ENCODE measurements at regions not wholly inside any gene's neighbourhood (a gene's known extent, or its start where the extent isn't known, plus 50 kb on each side); places are given as distances from the start of the nearest gene placed in this dataset.

DNA sequence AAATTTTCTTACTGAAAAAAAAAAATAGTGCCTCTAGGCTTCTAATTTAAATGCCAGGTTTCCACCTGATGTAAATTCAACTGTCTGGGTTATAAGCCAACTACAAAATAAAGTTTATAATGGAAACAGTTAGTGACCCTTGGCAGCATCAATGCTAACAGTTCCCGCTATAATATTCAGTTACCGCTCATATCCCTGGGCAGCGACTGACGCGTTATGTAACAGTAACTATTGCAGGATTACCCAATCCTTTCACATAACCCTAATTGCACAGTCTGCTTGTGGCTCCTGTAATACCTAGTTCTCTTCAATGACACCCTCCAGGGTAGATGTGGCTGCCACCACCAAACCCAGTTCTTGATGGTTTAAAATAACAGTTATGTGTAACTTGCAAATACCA is 208.6 kb downstream of the MOXD1 start:
- Histone ChIP-seq H3K14ac (replicated peaks; ENCODE audit: low read depth, low read length) (no peak overlapping the region), H3K56ac (ENCODE audit: extremely low read depth, insufficient read depth, low read length) (no peak overlapping the region), H3K27me3 (ENCODE audit: control insufficient read depth, insufficient read depth, low read length) (no peaks in the 10 kb centered on the region), H3K4me1 (ENCODE audit: control insufficient read depth, insufficient read depth, low read length) (peaks cover 5% of the 10 kb centered on the region), H3K4me3 (ENCODE audit: insufficient read depth, low read depth, low read length) (no peak overlapping the region), H3K9me1 (ENCODE audit: insufficient read depth, low read length) (peaks cover 5% of the 10 kb centered on the region; the same call in 1 of the 2 replicates), H2BK15ac (ENCODE audit: low read depth, low read length) (0 out of 3 replicates have a peak overlapping the region, but pooled peaks have one; percentile 59), H3K79me1 (ENCODE audit: low read depth in 1 of 2, low read length in 2 of 2) (no peaks in the 10 kb centered on the region), H2BK20ac (ENCODE audit: low read depth, low read length) (no peak overlapping the region), H3K4ac (ENCODE audit: low read depth, low read length) (no peak overlapping the region), H3K9me3 (ENCODE audit: control insufficient read depth, insufficient read depth, low read length) (no peaks in the 10 kb centered on the region; the same call in 1 of the 2 replicates), H3K36me3 (ENCODE audit: control insufficient read depth, insufficient read depth, low read length) (no peaks in the 10 kb centered on the region), H3K27ac (ENCODE audit: insufficient read depth, low read length) (no peak overlapping the region), H2AK9ac (replicated peaks; ENCODE audit: low read depth, low read length, poor library complexity) (no peak overlapping the region), H4K8ac (ENCODE audit: low read depth in 2 of 2, low read length in 2 of 2) (no peak overlapping the region), H2AFZ (replicated peaks; ENCODE audit: low read length, poor library complexity) (no peak overlapping the region), H4K5ac (ENCODE audit: low read depth, low read length) (no peak overlapping the region), H3K4me2 (ENCODE audit: low read depth, low read length) (no peak overlapping the region), H4K91ac (ENCODE audit: insufficient read depth, low read depth, low read length) (no peak overlapping the region), H3K9ac (ENCODE audit: low read depth, low read length) (no peak overlapping the region), H2BK5ac (ENCODE audit: low read depth, low read length, poor library complexity, severe bottlenecking) (no peak overlapping the region), H4K20me1 (ENCODE audit: insufficient read depth, low read length) (no peaks in the 10 kb centered on the region), H3K18ac (ENCODE audit: low read depth, low read length) (no peak overlapping the region; the same call in 1 of the 2 replicates), H3K23ac (ENCODE audit: low read depth, low read length) (no peak overlapping the region), H2BK120ac (ENCODE audit: low read depth, low read length) (no peak overlapping the region), H2AK5ac (ENCODE audit: low read depth, low read length) (no peak overlapping the region)
- ChIA-PET POLR2A (ENCODE audit: unreplicated experiment) (no interaction called here), CTCF (interaction anchor here (1.3 kb wide), 1 partner anchor 262 kb away, joined by 3 read pairs; no protein-coding TSS in a partner anchor)
- ATAC-seq (ENCODE audit: low read depth) = no peak
- no TSS peak for BruUV-seq (replicated peaks)
- no peak for DNase-seq
- WGBS, 2 experiments (ENCODE audit: extremely low coverage in 2 of 2, insufficient read length in 1 of 2) = 100% methylated on average over 5 of the region's 5 CpGs; no CpG with 5 or more reads in 1 of the 2 experiments
- TF ChIP-seq, protein P1, sequence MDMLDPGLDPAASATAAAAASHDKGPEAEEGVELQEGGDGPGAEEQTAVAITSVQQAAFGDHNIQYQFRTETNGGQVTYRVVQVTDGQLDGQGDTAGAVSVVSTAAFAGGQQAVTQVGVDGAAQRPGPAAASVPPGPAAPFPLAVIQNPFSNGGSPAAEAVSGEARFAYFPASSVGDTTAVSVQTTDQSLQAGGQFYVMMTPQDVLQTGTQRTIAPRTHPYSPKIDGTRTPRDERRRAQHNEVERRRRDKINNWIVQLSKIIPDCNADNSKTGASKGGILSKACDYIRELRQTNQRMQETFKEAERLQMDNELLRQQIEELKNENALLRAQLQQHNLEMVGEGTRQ (IDR thresholded peaks at IDR 0.05; ENCODE audit: low read depth, low read length) = no peak
- no peak for TF ChIP-seq CTCF (conservative IDR thresholded peaks at IDR 0.05; ENCODE audit: low read depth, low read length)
- no peak for TF ChIP-seq SMC3 (IDR thresholded peaks at IDR 0.05; ENCODE audit: low read depth, low read length)
- TF ChIP-seq MAFK (IDR thresholded peaks at IDR 0.05; ENCODE audit: low read depth, low read length) = no peak
- no peak for TF ChIP-seq RAD21 (IDR thresholded peaks at IDR 0.05; ENCODE audit: low read length)
- TF ChIP-seq NFE2L2 (IDR thresholded peaks at IDR 0.05; ENCODE audit: low read depth, low read length) = no peak
- TF ChIP-seq MAZ (IDR thresholded peaks at IDR 0.05; ENCODE audit: borderline replicate concordance, low read depth, low read length) = no peak
- TF ChIP-seq BHLHE40 (IDR thresholded peaks at IDR 0.05; ENCODE audit: low read depth, low read length) = no peak
- TF ChIP-seq CHD1 (IDR thresholded peaks at IDR 0.05; ENCODE audit: low read depth, low read length) = no peak
- TF ChIP-seq ELK1 (IDR thresholded peaks at IDR 0.05; ENCODE audit: borderline replicate concordance, low read depth, low read length) = no peak
- no peak for TF ChIP-seq POLR2A (IDR thresholded peaks at IDR 0.05; ENCODE audit: low read depth, low read length)
- no peak for TF ChIP-seq CEBPB (IDR thresholded peaks at IDR 0.05; ENCODE audit: low read depth, low read length)
- TF ChIP-seq MXI1 (IDR thresholded peaks at IDR 0.05; ENCODE audit: borderline replicate concordance, low read depth, low read length) = no peak
- no peak for TF ChIP-seq RFX5 (IDR thresholded peaks at IDR 0.05; ENCODE audit: low read depth, low read length)
- no peak for TF ChIP-seq FOS (IDR thresholded peaks at IDR 0.05; ENCODE audit: low read depth, low read length)
- TF ChIP-seq RCOR1 (IDR thresholded peaks at IDR 0.05; ENCODE audit: insufficient replicate concordance, low read length) = no peak
- in situ Hi-C loops (cut with MboI; ENCODE audit: low sequenced_read_pairs) (no loop called here), dilution Hi-C loops (cut with HindIII; ENCODE audit: low sequenced_read_pairs, unreplicated experiment) (no loop called here), intact Hi-C loops (cut with micrococcal nuclease) (no loop called here)

Measured in IMR-90 (cell line).